ENCODE measurements at regions not wholly inside any gene's neighbourhood (a gene's known extent, or its start where the extent isn't known, plus 50 kb on each side); places are given as distances from the start of the nearest gene placed in this dataset.

DNA sequence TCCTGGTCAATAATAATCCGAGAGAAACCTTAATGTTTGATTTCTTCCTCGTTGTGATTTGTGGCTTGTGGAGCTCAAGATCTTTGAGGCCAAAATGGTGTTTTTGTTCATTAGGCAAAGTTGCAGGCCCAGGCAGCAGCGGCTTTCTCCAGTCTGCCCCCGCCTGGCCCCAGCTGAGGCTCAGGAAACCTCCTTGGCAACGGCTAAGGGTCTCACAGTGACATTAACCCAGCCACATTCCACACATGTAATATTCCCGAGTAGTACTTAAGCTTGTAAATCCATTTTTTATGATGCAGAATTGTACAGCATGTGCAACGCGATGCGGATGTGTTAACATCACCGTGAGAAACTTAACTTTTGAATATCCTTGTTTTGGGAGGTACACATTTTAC is 200.1 kb downstream of the BCL11A start:
- intact Hi-C loops (cut with DNase I; ENCODE audit: low total_unique reads) (no loop called here), in situ Hi-C loops (cut with MboI; ENCODE audit: low pct_ligation_motif_present in 1 of 4, low pct_unique_long_range_greater_than_20kb in 1 of 4, low sequenced_read_pairs in 3 of 4) (no loop called here)
- Histone ChIP-seq H3K27me3 (no peaks in the 10 kb centered on the region), H3K4me1 (peaks cover 0 to 6% (median 4%) of the 10 kb centered on the region in 4 donors), H3K36me3 (no peaks in the 10 kb centered on the region), H3K9me3 (no peaks in the 10 kb centered on the region), H3K4me3 (no peak overlapping the region), H3K27ac (peak overlapping the region in 2 of 4 donors; percentile 44 to 48)
- TF ChIP-seq EP300 (IDR thresholded peaks at IDR 0.05; ENCODE audit: low read depth) (no peak), POLR2AphosphoS5 (IDR thresholded peaks at IDR 0.05) (no peak), POLR2A (IDR thresholded peaks at IDR 0.05) (no peak)
- TF ChIP-seq, protein P1, sequence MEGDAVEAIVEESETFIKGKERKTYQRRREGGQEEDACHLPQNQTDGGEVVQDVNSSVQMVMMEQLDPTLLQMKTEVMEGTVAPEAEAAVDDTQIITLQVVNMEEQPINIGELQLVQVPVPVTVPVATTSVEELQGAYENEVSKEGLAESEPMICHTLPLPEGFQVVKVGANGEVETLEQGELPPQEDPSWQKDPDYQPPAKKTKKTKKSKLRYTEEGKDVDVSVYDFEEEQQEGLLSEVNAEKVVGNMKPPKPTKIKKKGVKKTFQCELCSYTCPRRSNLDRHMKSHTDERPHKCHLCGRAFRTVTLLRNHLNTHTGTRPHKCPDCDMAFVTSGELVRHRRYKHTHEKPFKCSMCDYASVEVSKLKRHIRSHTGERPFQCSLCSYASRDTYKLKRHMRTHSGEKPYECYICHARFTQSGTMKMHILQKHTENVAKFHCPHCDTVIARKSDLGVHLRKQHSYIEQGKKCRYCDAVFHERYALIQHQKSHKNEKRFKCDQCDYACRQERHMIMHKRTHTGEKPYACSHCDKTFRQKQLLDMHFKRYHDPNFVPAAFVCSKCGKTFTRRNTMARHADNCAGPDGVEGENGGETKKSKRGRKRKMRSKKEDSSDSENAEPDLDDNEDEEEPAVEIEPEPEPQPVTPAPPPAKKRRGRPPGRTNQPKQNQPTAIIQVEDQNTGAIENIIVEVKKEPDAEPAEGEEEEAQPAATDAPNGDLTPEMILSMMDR (IDR thresholded peaks at IDR 0.05) = no peak
- WGBS, 2 donors (ENCODE audit: low coverage in 1 of 2) = 35 to 50% methylated on average over 8 to 10 of the region's 10 CpGs
- DNase-seq = peak; percentile 29

DNA sequence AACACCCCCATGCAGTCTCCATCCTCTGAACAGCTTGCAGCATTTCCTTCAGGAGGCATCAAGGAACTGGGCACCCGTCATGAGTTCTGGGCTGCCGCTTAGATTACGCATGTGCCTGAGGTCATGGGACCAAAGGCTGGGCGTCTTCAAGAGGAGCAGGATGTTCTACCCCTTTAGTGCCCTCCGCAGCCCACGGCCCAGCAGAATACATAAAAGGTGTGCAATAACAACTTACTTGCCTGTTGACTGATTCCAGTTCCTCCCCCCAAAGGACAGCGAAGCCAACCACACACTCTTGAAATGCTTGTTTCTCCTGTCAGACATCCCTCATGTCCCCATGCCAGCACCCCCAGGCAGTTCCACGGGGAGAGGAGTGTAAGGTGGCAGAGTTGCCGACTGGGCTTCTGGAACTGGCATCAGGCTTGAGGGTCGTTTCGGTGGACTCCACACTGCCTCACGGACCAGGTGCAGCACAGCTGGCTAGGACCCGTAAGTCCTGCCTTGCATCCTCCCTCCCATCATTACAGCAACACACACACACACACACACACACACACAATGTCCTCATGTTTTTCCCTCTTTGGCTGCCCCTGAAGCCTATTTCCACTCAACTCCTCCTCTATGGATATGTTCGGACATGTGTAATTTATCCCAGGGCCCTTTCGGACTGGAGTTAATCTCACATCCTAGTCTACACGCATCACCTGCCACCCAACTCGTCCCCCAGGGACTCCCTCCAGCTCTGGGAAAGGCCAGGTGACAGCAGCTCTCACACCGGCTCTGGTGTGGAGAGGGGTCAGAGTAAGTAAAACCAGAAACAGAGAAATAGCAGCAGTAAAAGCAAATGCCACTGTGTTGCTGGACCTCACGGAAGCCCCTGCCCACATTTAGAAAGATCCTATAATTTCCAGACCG is 200.7 kb downstream of the BCL11A start:
- in situ Hi-C loops (cut with MboI; ENCODE audit: low pct_ligation_motif_present in 1 of 4, low pct_unique_long_range_greater_than_20kb in 1 of 4, low sequenced_read_pairs in 3 of 4) = no loop called here
- H3K27ac ChIP-seq = peak overlapping the region in 2 of 4 donors; percentile 44 to 48
- H3K27me3 ChIP-seq = no peaks in the 10 kb centered on the region
- H3K4me1 ChIP-seq = peaks cover 0 to 6% (median 4%) of the 10 kb centered on the region in 4 donors
- WGBS, 2 donors (ENCODE audit: low coverage in 1 of 2) = 78 to 93% methylated on average over 3 to 18 of the region's 20 CpGs
- H3K36me3 ChIP-seq = no peaks in the 10 kb centered on the region
- DNase-seq = peak; percentile 27
- intact Hi-C loops (cut with DNase I; ENCODE audit: low total_unique reads) = no loop called here
- no peak for TF ChIP-seq EP300 (IDR thresholded peaks at IDR 0.05; ENCODE audit: low read depth)
- TF ChIP-seq, protein P1 (IDR thresholded peaks at IDR 0.05) = no peak
- no peak for TF ChIP-seq POLR2A (IDR thresholded peaks at IDR 0.05)
- TF ChIP-seq POLR2AphosphoS5 (IDR thresholded peaks at IDR 0.05) = no peak
- no peak overlapping the region for H3K4me3 ChIP-seq
- H3K9me3 ChIP-seq = no peaks in the 10 kb centered on the region

DNA sequence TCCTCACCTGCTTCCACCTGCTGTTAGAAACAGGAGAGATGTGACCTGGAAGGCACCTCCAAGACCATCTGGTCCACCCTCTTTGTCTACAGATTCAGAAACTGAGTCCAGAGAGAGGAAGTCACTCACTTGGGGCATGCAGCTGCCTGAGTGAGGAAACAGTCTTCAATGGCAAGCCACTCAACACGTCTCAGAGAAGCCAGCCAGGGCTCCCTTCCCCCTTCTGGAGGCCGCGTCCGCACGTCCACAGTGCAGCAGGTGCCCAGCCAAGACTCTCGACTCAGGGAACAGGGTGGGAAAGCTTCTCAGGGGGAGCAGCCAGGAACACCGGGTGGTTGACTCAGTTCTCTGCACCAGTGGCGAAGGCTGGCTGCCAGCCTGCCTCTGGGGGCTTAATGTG is 201.7 kb downstream of the BCL11A start:
- TF ChIP-seq POLR2A (IDR thresholded peaks at IDR 0.05) = no peak
- Histone ChIP-seq H3K4me3 (no peak overlapping the region), H3K9me3 (no peaks in the 10 kb centered on the region), H3K27me3 (no peaks in the 10 kb centered on the region), H3K27ac (no peak overlapping the region), H3K4me1 (peaks cover 0 to 6% (median 4%) of the 10 kb centered on the region in 4 donors), H3K36me3 (no peaks in the 10 kb centered on the region)
- in situ Hi-C loops (cut with MboI; ENCODE audit: low pct_ligation_motif_present in 1 of 4, low pct_unique_long_range_greater_than_20kb in 1 of 4, low sequenced_read_pairs in 3 of 4) = no loop called here
- 88% methylated on average over 8 of the region's 8 CpGs; no CpG with 5 or more reads in 1 of the 2 donors for WGBS, 2 donors (ENCODE audit: low coverage in 1 of 2)
- DNase-seq = no peak
- intact Hi-C loops (cut with DNase I; ENCODE audit: low total_unique reads) = no loop called here

DNA sequence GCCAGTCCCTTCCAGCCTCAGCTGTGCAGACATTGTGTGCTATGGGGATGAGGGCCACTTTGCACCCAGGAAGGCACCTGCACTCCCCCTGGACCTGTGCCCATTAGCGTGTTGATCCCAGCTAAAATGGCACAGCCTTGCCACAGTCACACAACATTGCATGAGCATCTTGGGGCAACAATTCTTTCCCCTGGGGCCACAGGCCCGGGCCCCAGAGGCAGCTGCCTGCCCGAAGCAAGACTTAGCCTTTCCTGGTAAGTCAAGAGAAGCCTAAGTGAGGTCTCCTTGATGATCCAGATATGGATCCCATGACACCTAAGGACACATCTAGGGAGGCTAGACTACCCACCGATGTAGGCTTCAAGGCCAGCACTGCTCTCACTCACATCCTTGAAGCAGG is 202.1 kb downstream of the BCL11A start:
- Histone ChIP-seq H3K9me3 (no peaks in the 10 kb centered on the region), H3K4me3 (no peak overlapping the region), H3K27me3 (no peaks in the 10 kb centered on the region), H3K36me3 (no peaks in the 10 kb centered on the region), H3K4me1 (peaks cover 0 to 6% (median 4%) of the 10 kb centered on the region in 4 donors), H3K27ac (no peak overlapping the region)
- in situ Hi-C loops (cut with MboI; ENCODE audit: low pct_ligation_motif_present in 1 of 4, low pct_unique_long_range_greater_than_20kb in 1 of 4, low sequenced_read_pairs in 3 of 4) (no loop called here), intact Hi-C loops (cut with DNase I; ENCODE audit: low total_unique reads) (no loop called here)
- DNase-seq = no peak
- 73 to 83% methylated on average over 3 to 4 of the region's 4 CpGs for WGBS, 2 donors (ENCODE audit: low coverage in 1 of 2)
- no peak for TF ChIP-seq POLR2A (IDR thresholded peaks at IDR 0.05)
- no peak for TF ChIP-seq EP300 (IDR thresholded peaks at IDR 0.05; ENCODE audit: low read depth)
- TF ChIP-seq POLR2AphosphoS5 (IDR thresholded peaks at IDR 0.05) = no peak
- TF ChIP-seq, protein P1 (IDR thresholded peaks at IDR 0.05) = no peak

All from transverse colon (tissue), 4 donors.